Keratinocyte (primary cell): ENCODE measurements at regions not wholly inside any gene's neighbourhood (a gene's known extent, or its start where the extent isn't known, plus 50 kb on each side); places are given as distances from the start of the nearest gene placed in this dataset.

Experiments used
- DNase-seq: peaks from one replicate; pipeline ENCODE4 v3.0.0-alpha.2; 2011; ENCODE audit warnings: low read depth, missing footprints, low spot score
- FAIRE-seq: peaks from 2 replicates; lab custom pipeline; 2011; peaks lifted over from hg19 to GRCh38; lab: Jason Lieb, UNC
- H2AFZ ChIP-seq: 2 replicates; pipeline ENCODE4 v1.6.0; 2012; ENCODE audit warnings: low read length, control low read depth, inconsistent platforms; ENCODE audit not compliant: control insufficient read depth
- H3K27ac ChIP-seq: 2 replicates; pipeline ENCODE4 v1.5.1; 2011; ENCODE audit warnings: low read length; ENCODE audit not compliant: control insufficient read depth, insufficient read depth
- H3K27me3 ChIP-seq: 3 replicates; pipeline ENCODE4 v1.6.0; 2011; ENCODE audit warnings: low read length; ENCODE audit not compliant: control insufficient read depth, insufficient read depth; ENCODE audit errors: extremely low read depth
- H3K36me3 ChIP-seq, 2 experiments: 2 replicates in 1 of 2; 3 replicates in 1 of 2; pipeline ENCODE4 v1.5.1; 2011; ENCODE audit warnings: low read length in 2 of 2, mild to moderate bottlenecking in 1 of 2; ENCODE audit not compliant: control insufficient read depth in 2 of 2, insufficient read depth in 2 of 2; ENCODE audit errors: extremely low read depth in 1 of 2
- H3K4me1 ChIP-seq: 3 replicates; pipeline ENCODE4 v1.5.1; 2011; ENCODE audit warnings: low read length; ENCODE audit not compliant: control insufficient read depth, insufficient read depth; ENCODE audit errors: extremely low read depth
- H3K4me2 ChIP-seq: 3 replicates; pipeline ENCODE4 v1.6.0; 2011; ENCODE audit warnings: low read depth, low read length; ENCODE audit not compliant: control insufficient read depth, insufficient read depth; ENCODE audit errors: extremely low read depth
- H3K4me3 ChIP-seq, 3 experiments: fragments of 200-600 bp in 1 of 3; sonication (generic) in 1 of 3; 2 replicates in 2 of 3; 3 replicates in 1 of 3; pipeline ENCODE4 v1.5.1; 2011 to 2016; ENCODE audit warnings: low read length in 3 of 3, mild to moderate bottlenecking in 3 of 3, control low read depth in 2 of 3, inconsistent platforms in 1 of 3, low read depth in 1 of 3, mixed read lengths in 1 of 3, mixed run types in 1 of 3, moderate library complexity in 1 of 3; ENCODE audit not compliant: control insufficient read depth in 2 of 3, insufficient read depth in 2 of 3; ENCODE audit errors: extremely low read depth in 1 of 3
- H3K79me2 ChIP-seq: 2 replicates; pipeline ENCODE4 v1.6.0; 2012; ENCODE audit warnings: low read length; ENCODE audit not compliant: control insufficient read depth, insufficient read depth
- H3K9ac ChIP-seq: 3 replicates; pipeline ENCODE4 v1.6.0; 2011; ENCODE audit warnings: low read length; ENCODE audit not compliant: control insufficient read depth, insufficient read depth; ENCODE audit errors: extremely low read depth
- H3K9me1 ChIP-seq: 3 replicates; pipeline ENCODE4 v1.6.0; 2011; ENCODE audit warnings: low read length; ENCODE audit not compliant: control insufficient read depth, insufficient read depth; ENCODE audit errors: extremely low read depth
- H3K9me3 ChIP-seq: 2 replicates; pipeline ENCODE4 v1.5.1; 2012; ENCODE audit warnings: low read depth, low read length; ENCODE audit not compliant: control insufficient read depth
- H4K20me1 ChIP-seq: 3 replicates; pipeline ENCODE4 v1.6.0; 2011; ENCODE audit warnings: low read length; ENCODE audit not compliant: control insufficient read depth, insufficient read depth; ENCODE audit errors: extremely low read depth
- EZH2 ChIP-seq: IDR thresholded peaks from one replicate; pipeline ENCODE4 v1.6.1; 2012; ENCODE audit warnings: inconsistent platforms, mild to moderate bottlenecking, low read length, moderate library complexity
- dilution Hi-C: fragments of 300-500 bp; cut with MboI; formaldehyde crosslinking; loops from one replicate; pipeline ENCODE4 v1.7.0; 2020; ENCODE audit warnings: low sequenced_read_pairs; ENCODE audit not compliant: extremely low pct_ligation_motif_present
- TF ChIP-seq, protein P1 (sequence below), 3 experiments: IDR thresholded peaks in 1 of 3; conservative IDR thresholded peaks in 1 of 3; optimal IDR thresholded peaks in 1 of 3; 2 replicates in 2 of 3; 3 replicates in 1 of 3; pipeline versions ENCODE3 to v1.5.1; 2011; ENCODE audit warnings: low read length in 3 of 3, mild to moderate bottlenecking in 3 of 3, moderate library complexity in 2 of 3, control low read depth in 1 of 3, inconsistent platforms in 1 of 3; ENCODE audit not compliant: insufficient read depth in 2 of 3; ENCODE audit errors: extremely low read depth in 1 of 3

DNA sequence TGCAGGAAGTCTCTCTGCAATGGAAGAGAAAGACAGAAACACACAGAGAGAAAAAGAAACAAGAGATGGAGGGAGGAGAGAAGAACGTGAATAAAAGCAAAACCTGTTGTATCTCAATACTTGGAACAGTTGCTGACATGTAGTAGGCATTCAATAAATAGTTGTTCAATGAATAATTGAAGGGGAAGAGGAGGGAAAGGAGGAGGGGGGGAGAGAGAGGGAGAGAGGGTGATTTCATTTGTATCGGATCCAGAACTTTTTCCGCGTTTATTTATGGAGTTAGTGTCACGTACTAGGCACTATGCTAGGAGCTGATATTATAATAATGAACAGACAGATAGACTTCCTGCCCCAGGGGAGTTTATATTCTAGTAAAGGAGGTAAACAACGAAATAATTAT, 144.1 kb downstream of the OMA1 start:
- no peaks in the 10 kb centered on the region for H3K9me3 ChIP-seq
- no peaks in the 10 kb centered on the region for H3K79me2 ChIP-seq
- peaks cover 4% of the 10 kb centered on the region for H3K4me1 ChIP-seq
- no peak overlapping the region for H3K27ac ChIP-seq
- no peaks in the 10 kb centered on the region for H3K27me3 ChIP-seq
- dilution Hi-C loops = no loop called here
- H3K9ac ChIP-seq = no peak overlapping the region
- H3K4me2 ChIP-seq = no peak overlapping the region
- DNase-seq = no peak
- peak overlapping the region; percentile 34 for H2AFZ ChIP-seq
- FAIRE-seq = no peak
- H3K36me3 ChIP-seq = no peaks in the 10 kb centered on the region
- H4K20me1 ChIP-seq = no peaks in the 10 kb centered on the region
- no peaks in the 10 kb centered on the region for H3K9me1 ChIP-seq
- no peak overlapping the region for H3K4me3 ChIP-seq
- TF ChIP-seq EZH2 = no peak
- TF ChIP-seq, protein P1, sequence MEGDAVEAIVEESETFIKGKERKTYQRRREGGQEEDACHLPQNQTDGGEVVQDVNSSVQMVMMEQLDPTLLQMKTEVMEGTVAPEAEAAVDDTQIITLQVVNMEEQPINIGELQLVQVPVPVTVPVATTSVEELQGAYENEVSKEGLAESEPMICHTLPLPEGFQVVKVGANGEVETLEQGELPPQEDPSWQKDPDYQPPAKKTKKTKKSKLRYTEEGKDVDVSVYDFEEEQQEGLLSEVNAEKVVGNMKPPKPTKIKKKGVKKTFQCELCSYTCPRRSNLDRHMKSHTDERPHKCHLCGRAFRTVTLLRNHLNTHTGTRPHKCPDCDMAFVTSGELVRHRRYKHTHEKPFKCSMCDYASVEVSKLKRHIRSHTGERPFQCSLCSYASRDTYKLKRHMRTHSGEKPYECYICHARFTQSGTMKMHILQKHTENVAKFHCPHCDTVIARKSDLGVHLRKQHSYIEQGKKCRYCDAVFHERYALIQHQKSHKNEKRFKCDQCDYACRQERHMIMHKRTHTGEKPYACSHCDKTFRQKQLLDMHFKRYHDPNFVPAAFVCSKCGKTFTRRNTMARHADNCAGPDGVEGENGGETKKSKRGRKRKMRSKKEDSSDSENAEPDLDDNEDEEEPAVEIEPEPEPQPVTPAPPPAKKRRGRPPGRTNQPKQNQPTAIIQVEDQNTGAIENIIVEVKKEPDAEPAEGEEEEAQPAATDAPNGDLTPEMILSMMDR (optimal IDR thresholded peaks at IDR 0.05 in 1 of 3, IDR thresholded peaks at IDR 0.05 in 1 of 3, conservative IDR thresholded peaks at IDR 0.05 in 1 of 3; ENCODE audit: extremely low read depth in 1 of 3, insufficient read depth in 2 of 3, low read length in 3 of 3) = no peak

DNA sequence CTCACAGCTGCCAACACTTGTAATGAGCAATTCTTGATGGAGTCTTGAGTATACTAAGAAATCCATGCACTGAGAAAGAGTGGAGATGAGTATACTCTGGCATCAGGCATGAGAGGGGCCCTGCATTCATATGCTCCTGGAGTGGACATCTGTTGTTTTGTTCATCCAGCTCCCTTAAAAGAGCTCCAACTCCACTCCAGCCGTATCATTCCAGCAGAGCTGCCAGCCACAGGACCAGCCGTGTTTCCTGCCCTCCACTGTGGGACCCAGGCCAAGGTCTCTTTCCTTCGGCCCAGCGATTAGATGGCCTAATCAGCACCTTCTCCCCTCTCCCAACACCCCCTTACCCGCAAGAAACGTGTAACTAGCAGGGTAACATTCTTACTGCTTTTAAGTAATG, 144.5 kb downstream of the OMA1 start:
- Histone ChIP-seq H3K9me3 (no peaks in the 10 kb centered on the region), H3K4me2 (no peak overlapping the region), H3K36me3 (no peaks in the 10 kb centered on the region), H3K27me3 (no peaks in the 10 kb centered on the region), H2AFZ (peak overlapping the region; percentile 34), H3K27ac (no peak overlapping the region), H3K4me3 (no peak overlapping the region), H4K20me1 (no peaks in the 10 kb centered on the region), H3K4me1 (peaks cover 9% of the 10 kb centered on the region), H3K9me1 (no peaks in the 10 kb centered on the region), H3K79me2 (no peaks in the 10 kb centered on the region), H3K9ac (no peak overlapping the region)
- dilution Hi-C loops = no loop called here
- DNase-seq = no peak
- no peak for FAIRE-seq
- TF ChIP-seq, protein P1 (optimal IDR thresholded peaks at IDR 0.05 in 1 of 3, IDR thresholded peaks at IDR 0.05 in 1 of 3, conservative IDR thresholded peaks at IDR 0.05 in 1 of 3; ENCODE audit: extremely low read depth in 1 of 3, insufficient read depth in 2 of 3, low read length in 3 of 3) = no peak
- TF ChIP-seq EZH2 = no peak
